H1 (cell line): ENCODE measurements at regions not wholly inside any gene's neighbourhood (a gene's known extent, or its start where the extent isn't known, plus 50 kb on each side); places are given as distances from the start of the nearest gene placed in this dataset.

Experiments
- ATF3 ChIP-seq: IDR thresholded peaks from 2 replicates; pipeline ENCODE4 v1.6.1; 2011; ENCODE audit warnings: low read depth, mild to moderate bottlenecking, low read length; ENCODE audit not compliant: insufficient read depth
- BCL11A ChIP-seq, 2 experiments: IDR thresholded peaks; one replicate each; pipeline ENCODE4 v1.6.1; 2011; ENCODE audit warnings: low read depth in 2 of 2, low read length in 2 of 2, mild to moderate bottlenecking in 2 of 2
- BRCA1 ChIP-seq: IDR thresholded peaks from 2 replicates; pipeline ENCODE4 v1.6.1; 2012; ENCODE audit warnings: low read depth, low read length, improper control_type of control experiment
- CHD7 ChIP-seq: fragments of 300-600 bp; sonication (generic); IDR thresholded peaks from 2 replicates; pipeline ENCODE4 v1.7.1; 2012; ENCODE audit warnings: low read length, moderate library complexity, mild to moderate bottlenecking, inconsistent platforms; ENCODE audit not compliant: insufficient replicate concordance
- CTBP2 ChIP-seq: IDR thresholded peaks from 2 replicates; pipeline ENCODE4 v1.7.0; 2011; ENCODE audit warnings: borderline replicate concordance, mild to moderate bottlenecking, moderate library complexity, mixed read lengths, low read length; ENCODE audit not compliant: insufficient read depth, insufficient read length
- EP300 ChIP-seq, 2 experiments: IDR thresholded peaks; 1 replicate in 1 of 2; 2 replicates in 1 of 2; pipeline ENCODE4 v1.6.1; 2011 to 2012; ENCODE audit warnings: low read depth in 2 of 2, low read length in 2 of 2, mild to moderate bottlenecking in 2 of 2, borderline replicate concordance in 1 of 2, inconsistent platforms in 1 of 2, moderate library complexity in 1 of 2
- JUND ChIP-seq: IDR thresholded peaks from 2 replicates; pipeline ENCODE4 v1.6.1; 2011; ENCODE audit warnings: mild to moderate bottlenecking, improper control_type of control experiment, low read length
- MAX ChIP-seq: IDR thresholded peaks from 2 replicates; pipeline ENCODE4 v1.6.1; 2012; ENCODE audit warnings: inconsistent platforms
- POU5F1 ChIP-seq: IDR thresholded peaks from 2 replicates; pipeline ENCODE4 v1.6.1; 2011; ENCODE audit warnings: low read depth, mild to moderate bottlenecking, low read length, moderate library complexity
- RXRA ChIP-seq: IDR thresholded peaks from 2 replicates; pipeline ENCODE4 v1.6.1; 2011; ENCODE audit warnings: low read depth, mild to moderate bottlenecking, low read length, moderate library complexity; ENCODE audit not compliant: insufficient read depth

GRCh38 chr12:22117563-22118237, 71.7 kb downstream of the CMAS start (continued):
- TF ChIP-seq CHD7 (no peak), POU5F1 (no peak), EP300 (IDR thresholded peaks at IDR 0.05; ENCODE audit: borderline replicate concordance in 1 of 2, low read depth in 2 of 2, low read length in 2 of 2) (no peak), JUND (no peak), BCL11A (IDR thresholded peaks at IDR 0.05; ENCODE audit: low read depth in 2 of 2, low read length in 2 of 2) (no peak), ATF3 (no peak), RXRA (no peak), CTBP2 (no peak), BRCA1 (no peak), MAX (no peak)
